ENCODE measurements at regions not wholly inside any gene's neighbourhood (a gene's known extent, or its start where the extent isn't known, plus 50 kb on each side); places are given as distances from the start of the nearest gene placed in this dataset.
A peak's percentile ranks its signal among the peaks of the same experiment; 100 is the strongest.
"Not testable (repeated sequence)": the region's sequence is repeated elsewhere in the genome, so short reads cannot be mapped to it uniquely, and the experiment has no call there.

GRCh38 chr6:37766717-37767116 is 52.8 kb upstream of the ZFAND3 start:
- no peak for DNase-seq

- peak in 1 of 3 experiments; percentile 4 for DNase-seq
Measured at GRCh38 chr6:37765182-37765775, 54.2 kb upstream of the ZFAND3 start.

GRCh38 chr6:37763413-37763812 is 56.1 kb upstream of the ZFAND3 start:
- peak in 1 of 3 experiments; percentile 15 for DNase-seq

GRCh38 chr6:37762806-37763205 is 56.7 kb upstream of the ZFAND3 start:
- DNase-seq: peak in 1 of 3 experiments; percentile 34

- DNase-seq: no peak
Measured at GRCh38 chr6:37761554-37762271, 57.8 kb upstream of the ZFAND3 start.

GRCh38 chr6:37759221-37760144 is 60.0 kb upstream of the ZFAND3 start:
- DNase-seq: no peak

GRCh38 chr6:37758647-37759046 is 60.9 kb upstream of the ZFAND3 start:
- no peak for DNase-seq

GRCh38 chr6:37758234-37758633 is 60.6 kb upstream of the MDGA1 start:
- DNase-seq: no peak

- DNase-seq: no peak
Measured at GRCh38 chr6:37757381-37757780, 59.7 kb upstream of the MDGA1 start.

GRCh38 chr6:37756135-37756534 is 58.5 kb upstream of the MDGA1 start:
- DNase-seq: no peak

- no peak for DNase-seq
Measured at GRCh38 chr6:37752718-37753117, 55.0 kb upstream of the MDGA1 start.

- DNase-seq: not testable (repeated sequence)
Measured at GRCh38 chr6:37749367-37749766, 51.7 kb upstream of the MDGA1 start.

- no peak for DNase-seq
Measured at GRCh38 chr6:37748118-37748517, 50.4 kb upstream of the MDGA1 start.

Data from NCI-H1417 (cell line).